OCI-M1 (cell line): ENCODE measurements at regions not wholly inside any gene's neighbourhood (a gene's known extent, or its start where the extent isn't known, plus 50 kb on each side); places are given as distances from the start of the nearest gene placed in this dataset.

Experiments
- DNase-seq: peaks from one replicate; lab custom pipeline; 2025; lab: John Stamatoyannopoulos, UW

- DNase-seq: no peak
Measured at GRCh38 chr5:125176005-125176390, 429.6 kb upstream of the ZNF608 start.

DNA sequence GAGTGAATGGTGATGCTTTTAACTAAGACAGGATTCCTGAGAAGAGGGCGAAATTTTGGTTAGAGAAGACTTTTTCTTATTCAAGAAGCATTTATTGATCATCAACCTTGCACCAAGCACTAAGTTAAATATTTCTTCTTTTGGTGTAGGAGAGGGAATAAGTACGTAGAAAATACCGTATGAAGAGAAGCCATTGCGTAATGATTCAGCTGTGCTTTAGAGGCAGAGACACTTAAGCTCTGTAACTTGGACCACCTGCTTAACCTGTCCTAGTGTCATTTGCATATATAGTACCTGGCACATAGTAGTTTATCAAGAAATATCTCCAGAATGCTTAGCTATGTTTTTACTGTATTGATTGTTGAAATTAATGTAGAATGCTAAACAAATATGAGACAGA lies 430.9 kb upstream of the ZNF608 start:
- DNase-seq: no peak

- no peak for DNase-seq
Measured at GRCh38 chr5:125179612-125180011, 433.2 kb upstream of the ZNF608 start.

DNA sequence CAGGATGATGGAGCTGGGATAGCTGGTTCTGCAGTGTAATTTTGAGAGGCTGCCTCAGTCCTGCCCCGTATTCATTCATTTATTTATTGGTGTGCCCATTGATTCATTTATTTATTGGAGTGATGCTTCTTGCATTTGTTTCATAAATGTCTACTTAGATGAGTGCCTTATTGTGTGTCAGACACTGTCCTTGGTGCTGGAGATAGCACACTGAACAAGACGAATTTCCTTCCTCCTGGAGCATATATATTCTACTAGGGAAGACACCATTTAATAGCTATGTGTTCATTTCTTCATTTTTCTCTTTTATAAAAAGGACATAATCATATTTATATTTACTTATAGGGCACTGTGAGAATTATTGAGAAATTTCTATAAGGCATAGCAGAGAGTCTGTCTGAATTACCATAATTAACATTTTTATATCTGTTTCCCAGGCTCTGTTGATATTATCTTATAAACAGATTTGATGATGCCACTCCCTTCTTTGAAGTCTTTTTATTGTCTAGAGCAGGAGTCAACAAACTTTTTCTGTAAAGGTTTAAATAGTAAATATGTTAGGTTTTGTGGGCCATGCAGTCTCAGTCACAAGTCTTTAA lies 433.9 kb upstream of the ZNF608 start:
- DNase-seq: no peak

GRCh38 chr5:125181159-125181558 lies 434.7 kb upstream of the ZNF608 start:
- no peak for DNase-seq

DNA sequence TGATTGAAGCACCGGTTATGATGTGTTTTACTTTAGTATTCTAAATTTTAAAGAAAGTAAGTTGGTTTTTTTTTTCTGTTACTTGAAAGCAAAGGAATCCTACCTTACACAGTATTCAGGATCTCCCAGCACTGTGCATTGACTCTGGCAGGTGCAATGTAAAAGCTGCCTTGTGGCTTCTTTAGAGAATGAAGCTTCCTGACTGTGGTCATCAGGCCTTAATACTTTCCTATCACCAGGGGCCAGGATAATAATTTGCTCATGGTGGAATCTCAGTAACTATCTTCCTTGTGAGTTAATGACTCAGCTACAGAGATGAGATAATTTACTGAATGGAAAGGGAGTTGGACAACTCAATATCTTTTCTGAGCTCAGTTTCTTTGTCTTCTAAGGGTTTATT lies 435.5 kb upstream of the ZNF608 start:
- no peak for DNase-seq

DNA sequence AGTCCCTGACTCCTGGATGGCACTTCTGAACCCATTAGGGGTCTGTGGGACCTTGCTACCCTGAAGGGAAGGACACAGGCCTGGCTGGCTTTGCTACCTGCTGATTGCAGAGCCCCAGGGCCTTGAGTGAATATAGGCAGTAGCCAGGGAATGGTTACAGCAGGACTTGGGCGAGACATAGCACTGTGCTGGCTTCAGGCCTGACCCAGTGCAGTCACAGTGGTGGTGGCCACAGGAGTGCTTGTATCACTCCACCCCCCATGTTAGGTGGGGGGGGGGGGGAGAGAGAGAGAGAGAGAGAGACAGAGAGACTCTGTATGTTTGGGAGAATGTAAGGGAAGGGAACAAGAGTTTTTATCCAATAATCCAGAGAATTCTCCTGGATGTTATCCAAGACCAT lies 439.3 kb upstream of the ZNF608 start:
- no peak for DNase-seq

GRCh38 chr5:125186911-125187375 lies 440.5 kb upstream of the ZNF608 start:
- no peak for DNase-seq

DNA sequence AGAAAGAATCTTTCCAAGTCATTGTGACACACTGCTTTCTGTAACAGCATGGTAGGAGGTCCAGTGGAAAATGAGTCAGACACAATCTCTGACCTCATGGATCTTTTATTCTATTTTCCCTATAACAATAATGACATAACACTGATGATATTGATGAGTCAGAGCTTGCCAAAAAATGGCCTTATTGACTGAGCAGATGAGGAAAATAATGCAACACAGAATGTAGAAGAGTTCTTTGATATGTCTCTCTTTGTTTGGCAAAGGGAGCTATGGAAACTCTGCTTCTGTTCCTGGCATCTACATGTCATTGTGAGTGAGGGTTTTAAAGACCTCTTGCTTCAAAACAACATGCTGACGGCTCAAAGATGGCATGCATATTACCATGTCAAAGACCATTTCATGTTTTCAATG lies 443.1 kb upstream of the ZNF608 start:
- DNase-seq: no peak

DNA sequence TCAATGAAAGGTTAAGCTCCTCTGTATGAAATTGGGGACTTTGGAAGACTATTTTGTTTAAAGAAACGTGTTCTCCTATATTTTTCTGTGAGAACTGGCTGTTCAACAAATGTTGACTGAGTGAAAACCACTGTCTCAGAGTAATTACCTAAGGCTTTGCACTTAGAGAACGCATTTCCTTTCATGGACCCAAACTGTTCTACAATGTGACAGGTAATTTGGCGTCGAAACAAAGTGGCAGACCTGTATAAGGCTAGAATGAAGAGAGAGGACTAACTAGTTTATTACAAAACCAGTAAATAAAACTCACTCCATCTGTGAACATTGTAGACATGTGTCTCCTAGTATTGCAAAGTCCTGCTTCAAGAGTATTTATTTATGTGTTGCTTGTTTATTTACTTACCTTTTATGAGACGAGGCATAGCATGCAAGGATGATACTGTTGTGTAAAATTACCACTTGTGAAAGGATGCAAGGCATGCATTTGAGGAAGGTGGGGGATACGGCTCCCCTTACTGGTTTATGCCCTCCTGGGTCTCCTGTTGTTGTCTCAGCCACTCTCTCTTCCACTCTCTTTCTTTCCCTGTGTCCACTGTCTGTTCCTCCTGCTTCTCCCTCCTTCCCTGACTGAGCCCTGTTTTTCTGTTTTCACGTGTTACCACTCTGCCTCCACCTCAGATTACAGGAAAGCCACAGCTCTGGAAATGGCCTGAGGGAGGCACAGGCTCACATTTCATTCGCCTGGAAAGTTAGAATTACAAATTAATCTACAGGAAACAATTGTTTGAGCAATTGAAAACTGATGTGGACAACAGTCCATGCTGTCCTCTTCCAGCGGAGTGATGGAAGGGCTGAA lies 444.0 kb upstream of the ZNF608 start:
- DNase-seq: no peak

DNA sequence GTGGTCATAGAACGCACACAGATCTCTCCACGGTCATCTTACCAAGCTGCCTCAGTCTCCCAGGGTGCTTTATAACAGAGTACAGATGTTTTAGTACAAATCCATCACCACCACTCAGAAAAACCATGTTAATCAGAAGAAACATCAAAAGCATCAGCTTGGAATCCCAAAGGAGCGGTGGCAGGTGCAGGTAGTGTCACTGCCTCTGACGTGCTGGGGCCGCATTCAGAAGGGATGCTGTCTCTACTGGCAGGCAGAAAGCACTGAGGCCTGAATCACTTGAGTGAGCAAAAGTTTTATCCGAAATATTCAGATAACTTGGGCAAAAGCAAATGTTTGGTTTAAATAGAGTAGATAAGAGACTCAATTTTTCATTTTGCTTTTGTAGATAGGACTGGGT lies 448.4 kb upstream of the ZNF608 start:
- no peak for DNase-seq

DNA sequence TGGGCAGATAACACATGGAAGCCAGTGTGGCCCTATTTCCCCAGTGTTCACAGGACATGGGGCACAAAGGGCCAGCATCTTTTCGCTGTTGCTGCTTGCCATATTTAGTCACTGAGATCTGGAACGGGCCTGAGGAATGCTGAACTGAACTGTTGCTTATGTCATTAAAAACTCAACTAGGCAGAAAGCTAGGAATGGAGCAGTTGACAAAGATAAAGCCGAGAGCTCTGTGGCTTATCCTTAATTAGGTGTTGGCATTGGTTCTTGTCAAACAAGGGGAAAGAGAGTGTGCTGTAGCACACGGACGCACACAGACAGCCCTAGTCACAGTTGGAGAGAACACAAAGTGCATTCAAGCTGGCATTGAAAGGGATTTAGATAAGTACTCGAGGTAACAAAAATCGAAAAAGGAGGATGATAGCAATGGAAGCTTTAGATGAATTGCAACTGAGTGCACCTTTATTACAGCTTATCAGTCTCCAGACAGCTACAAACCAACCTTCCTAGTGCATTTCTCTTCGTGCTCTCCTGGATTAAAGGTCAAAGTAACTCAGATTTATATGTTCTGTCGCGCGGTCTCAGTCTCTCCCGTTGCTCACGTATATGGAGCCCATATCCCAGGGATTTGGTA lies 450.2 kb upstream of the ZNF608 start:
- no peak for DNase-seq

DNA sequence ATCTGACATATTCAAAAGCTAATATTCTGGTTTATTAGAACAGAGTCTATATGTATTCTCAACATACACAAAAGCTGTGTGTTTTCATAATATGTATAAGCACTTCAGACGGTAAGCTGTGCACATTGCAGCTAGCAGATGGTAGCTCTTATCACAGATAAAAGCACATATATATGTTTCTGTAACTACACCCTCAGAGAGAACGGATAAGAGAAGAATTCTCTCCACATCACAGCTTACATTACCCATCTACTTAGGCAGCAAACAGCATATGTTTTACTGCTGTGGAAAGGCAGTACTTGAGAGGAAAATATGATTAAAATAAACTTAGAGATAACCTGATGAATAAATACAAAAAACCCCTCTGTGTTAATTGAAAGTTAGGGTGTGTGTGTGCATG lies 450.9 kb upstream of the ZNF608 start:
- no peak for DNase-seq

DNA sequence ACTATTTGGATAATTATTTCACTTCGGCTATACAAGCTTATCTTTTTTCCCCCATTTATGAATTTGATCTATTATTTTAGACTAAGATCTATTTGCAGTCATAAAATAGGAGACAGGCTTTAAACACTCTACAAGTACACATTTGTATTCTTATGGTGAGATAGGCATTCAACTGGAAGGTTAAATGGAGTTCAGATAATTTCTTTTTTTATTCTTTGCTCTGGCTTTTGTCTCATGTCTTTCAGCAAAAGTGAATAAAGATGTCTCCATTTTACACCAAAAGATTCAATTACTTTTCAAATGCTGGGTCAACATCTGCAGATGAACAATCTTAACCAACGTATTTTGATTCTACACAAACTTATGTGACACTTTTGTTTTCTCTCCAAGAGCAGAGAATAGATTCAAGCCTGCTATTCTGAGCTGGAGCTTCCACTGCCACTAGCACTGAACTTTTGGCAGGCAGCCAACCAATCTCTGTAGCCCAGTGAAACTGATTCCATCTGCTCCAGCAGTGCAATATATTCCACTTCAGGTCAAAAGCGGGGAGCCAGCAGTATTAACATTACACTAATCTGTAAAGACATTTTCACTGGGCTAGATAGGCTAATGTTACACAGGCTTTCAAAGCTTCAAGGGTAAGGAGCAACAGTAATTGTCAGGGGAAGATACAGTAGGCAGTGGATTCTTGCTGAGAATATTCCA lies 452.0 kb upstream of the ZNF608 start:
- DNase-seq: no peak

GRCh38 chr5:125199373-125199772 lies 452.9 kb upstream of the ZNF608 start:
- DNase-seq: no peak

GRCh38 chr5:125199968-125200865 lies 453.8 kb upstream of the ZNF608 start:
- peak; percentile 0 for DNase-seq

GRCh38 chr5:125200866-125201373 lies 454.5 kb upstream of the ZNF608 start:
- no peak for DNase-seq

DNA sequence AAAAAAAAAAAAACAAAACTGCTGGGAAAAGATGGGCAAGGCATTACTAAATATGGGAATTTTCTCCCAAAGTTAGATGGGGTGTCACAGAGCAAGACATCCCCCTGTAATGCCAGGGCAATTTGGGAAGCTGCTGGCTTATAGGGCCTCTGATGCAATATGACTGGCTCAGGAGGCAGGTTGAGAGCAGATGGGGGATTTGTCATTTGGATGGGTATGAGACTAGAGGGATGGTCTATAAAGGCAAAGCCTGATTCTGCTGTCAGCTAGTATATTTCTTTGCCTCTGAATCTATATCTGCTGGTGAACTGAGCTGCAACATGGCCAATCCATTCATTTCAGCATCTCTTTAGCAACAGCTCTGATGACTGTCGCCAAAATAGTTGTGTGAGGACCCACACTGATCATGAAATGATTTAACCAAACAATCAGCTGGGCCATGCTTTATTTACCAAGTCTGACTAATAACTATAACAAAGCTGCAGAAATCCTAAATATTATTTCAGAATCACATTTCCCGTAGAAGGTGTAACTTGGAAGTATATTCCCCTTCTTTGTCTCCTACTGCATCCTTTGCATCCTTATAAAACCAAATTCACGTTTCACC lies 455.1 kb upstream of the ZNF608 start:
- no peak for DNase-seq

GRCh38 chr5:125202353-125202752 lies 455.9 kb upstream of the ZNF608 start:
- DNase-seq: no peak

DNA sequence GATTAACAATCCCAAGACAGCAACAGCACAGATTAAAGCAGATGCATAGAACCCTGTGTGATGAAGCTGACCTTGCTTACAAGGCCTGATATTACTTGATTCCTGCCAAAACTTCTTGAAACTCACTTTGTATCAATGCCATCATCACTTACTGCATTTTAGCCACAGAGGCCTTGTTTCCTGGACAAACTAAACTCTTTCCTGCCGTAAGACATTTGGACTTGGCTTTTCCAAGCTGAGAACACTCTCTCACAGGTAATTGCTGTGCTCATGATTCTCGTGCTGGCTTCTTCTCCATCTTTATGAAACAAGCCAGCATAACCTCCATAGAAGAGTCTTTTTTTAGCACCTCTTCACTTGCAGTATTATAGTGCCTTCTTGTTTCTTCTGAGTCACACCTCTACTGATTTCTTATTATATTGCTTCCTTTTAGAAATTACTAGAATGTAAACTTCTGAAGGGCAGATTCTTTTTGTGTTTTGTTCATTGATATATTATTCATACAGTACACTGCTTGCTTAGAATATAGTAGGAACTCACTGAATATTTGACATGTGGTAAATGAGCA lies 456.5 kb upstream of the ZNF608 start:
- DNase-seq: no peak

DNA sequence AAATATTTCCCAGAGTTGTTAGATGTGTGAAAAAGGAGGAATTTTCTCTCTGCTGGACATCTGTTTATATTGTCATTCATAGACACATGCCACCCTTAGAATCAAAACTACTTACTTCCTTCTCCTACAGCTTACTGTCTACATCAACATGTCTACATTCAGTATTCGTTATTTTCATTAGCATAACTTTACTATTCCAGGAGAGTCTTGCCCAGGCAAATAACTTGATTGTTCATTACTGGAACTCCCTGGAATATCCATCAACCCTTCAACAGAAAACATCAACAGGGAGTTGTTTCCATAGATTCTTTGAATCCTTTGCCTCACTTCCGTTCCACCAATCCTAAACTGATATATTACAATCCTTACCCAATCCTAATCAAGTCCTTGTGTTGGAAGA lies 457.5 kb upstream of the ZNF608 start:
- DNase-seq: no peak
